AG09319 (cell line): ENCODE measurements at regions not wholly inside any gene's neighbourhood (a gene's known extent, or its start where the extent isn't known, plus 50 kb on each side); places are given as distances from the start of the nearest gene placed in this dataset.
A peak's percentile ranks its signal among the peaks of the same experiment; 100 is the strongest.

ENCODE experiments used
- DNase-seq: peaks from one replicate; pipeline ENCODE4 v3.0.0-alpha.2; 2010; ENCODE audit warnings: low read depth; ENCODE audit errors: extremely low read depth
- TF ChIP-seq, protein P1 (sequence below): IDR thresholded peaks from 2 replicates; pipeline ENCODE4 v1.5.1; 2011; ENCODE audit warnings: low read depth, mild to moderate bottlenecking, inconsistent platforms, low read length, moderate library complexity

DNA sequence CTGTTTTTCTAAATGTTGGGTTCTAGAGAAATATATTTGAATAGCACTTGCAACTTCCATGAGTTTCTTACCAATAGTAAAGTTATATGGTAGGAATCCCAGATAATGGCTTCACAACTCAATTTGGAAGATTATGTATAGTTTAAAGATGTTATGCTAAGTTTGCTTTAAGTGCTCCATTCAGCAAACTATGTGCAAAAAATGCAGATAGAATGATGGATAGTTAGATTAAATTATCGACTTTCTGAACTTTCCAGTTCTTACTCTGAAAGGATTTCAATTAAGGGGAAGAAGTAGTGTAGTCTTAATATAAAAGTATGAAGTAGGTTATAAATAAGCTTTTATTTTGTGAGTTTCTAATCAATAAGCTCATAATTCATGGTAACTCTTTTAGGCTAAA lies 60.7 kb upstream of the NFKB1 start:
- TF ChIP-seq, protein P1, sequence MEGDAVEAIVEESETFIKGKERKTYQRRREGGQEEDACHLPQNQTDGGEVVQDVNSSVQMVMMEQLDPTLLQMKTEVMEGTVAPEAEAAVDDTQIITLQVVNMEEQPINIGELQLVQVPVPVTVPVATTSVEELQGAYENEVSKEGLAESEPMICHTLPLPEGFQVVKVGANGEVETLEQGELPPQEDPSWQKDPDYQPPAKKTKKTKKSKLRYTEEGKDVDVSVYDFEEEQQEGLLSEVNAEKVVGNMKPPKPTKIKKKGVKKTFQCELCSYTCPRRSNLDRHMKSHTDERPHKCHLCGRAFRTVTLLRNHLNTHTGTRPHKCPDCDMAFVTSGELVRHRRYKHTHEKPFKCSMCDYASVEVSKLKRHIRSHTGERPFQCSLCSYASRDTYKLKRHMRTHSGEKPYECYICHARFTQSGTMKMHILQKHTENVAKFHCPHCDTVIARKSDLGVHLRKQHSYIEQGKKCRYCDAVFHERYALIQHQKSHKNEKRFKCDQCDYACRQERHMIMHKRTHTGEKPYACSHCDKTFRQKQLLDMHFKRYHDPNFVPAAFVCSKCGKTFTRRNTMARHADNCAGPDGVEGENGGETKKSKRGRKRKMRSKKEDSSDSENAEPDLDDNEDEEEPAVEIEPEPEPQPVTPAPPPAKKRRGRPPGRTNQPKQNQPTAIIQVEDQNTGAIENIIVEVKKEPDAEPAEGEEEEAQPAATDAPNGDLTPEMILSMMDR = no peak

DNA sequence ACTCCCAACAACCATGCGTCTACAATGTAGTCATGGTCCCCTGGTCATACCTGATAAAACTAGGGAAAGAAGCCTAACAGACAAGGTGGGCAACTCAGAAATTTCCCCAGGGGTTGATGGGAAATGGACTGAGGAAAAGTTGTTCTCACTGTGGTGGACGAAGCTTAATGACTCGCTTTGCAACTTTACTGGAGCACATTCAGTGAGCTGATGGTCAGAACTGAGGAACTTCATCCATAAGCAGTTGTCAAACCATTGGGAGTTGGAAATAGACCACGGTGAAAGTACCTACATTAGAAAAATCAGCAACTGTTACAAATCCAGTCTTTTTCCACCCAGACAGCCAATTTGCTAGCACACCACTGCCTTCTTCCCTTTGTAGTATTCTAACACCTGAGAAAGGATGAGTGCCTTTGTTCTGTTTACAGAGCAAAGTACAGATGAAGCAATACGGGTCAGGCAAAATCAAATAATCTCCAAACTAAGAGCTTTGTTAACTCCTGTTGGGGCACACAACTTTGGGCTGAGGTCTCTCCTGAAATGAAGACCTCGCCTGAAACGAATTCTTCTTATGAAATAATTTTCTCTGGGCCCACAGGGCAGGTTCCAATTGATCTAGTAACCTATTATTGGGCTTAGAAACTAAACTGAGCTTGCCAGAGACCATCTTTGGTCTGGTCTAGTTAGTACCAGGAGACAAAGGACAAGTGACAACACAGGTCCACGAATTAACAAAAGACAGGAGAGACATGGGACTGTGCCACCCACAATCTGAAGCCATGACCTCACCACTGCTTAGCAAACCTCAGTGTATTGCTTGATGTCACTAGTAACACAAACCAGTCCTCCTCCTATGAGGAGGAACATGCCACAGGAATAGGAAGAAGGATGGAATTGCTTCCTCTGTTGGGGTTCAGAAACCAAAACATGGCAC lies 58.9 kb upstream of the NFKB1 start:
- TF ChIP-seq, protein P1 = no peak
- DNase-seq = no peak

More for the DNA sequence above, 60.7 kb upstream of the NFKB1 start:
- DNase-seq = no peak

DNA sequence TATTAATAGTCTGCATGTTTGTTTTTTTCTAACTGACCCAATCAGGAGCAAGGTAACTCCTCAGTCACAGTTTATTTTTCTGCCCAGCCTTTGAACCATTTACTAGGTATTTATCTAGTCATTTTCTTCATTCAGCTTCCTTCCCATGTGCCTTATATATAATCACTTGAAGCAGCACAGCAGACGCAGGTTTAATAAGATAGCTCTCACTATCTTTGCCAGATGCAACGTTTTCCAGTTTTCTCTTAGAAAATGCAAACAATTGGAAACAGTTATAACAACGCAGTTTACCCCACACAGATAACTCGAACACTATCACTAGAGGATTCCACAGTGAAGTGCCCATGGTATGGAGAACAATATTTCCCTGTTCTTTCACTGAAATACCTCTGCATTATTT lies 56.4 kb upstream of the NFKB1 start:
- DNase-seq = no peak
- TF ChIP-seq, protein P1 = no peak

DNA sequence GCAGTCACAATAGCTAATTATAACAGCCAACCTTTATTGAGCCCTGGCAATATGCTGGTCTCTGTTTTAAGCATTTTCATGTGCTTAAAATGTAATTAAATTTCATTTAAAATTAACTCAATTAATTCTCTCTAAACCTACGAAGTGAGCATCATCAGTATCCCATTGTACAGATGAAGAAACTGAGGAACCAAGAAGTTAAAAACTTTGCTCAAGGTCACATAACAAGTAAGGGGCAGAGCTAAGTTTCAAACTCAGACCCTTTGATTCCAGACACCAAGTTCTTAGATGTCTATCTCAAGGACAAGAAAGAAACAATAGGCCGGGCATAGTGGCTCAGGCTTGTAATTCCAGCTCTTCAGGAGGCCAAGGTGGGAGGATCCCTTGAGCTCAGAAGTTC lies 55.9 kb upstream of the NFKB1 start:
- TF ChIP-seq, protein P1 = no peak
- no peak for DNase-seq

DNA sequence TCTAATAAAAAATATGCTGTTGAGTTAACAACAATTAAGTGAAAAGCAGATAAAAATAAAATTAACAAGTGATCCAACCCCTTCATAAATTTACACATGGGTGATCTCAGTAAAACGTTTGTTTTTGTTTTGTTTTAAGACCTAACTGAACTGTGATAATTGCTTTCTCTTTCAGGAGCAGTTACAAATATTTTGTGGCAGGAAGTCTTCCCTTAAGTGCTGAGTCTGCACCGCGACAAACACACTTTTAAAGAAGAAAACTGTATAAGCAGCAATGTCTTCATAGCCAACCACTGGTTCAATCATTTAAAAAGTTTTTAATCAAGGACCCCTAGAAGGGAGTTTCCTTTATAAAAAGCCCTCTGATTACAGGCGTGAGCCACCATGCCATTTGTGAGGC lies 53.7 kb upstream of the NFKB1 start:
- DNase-seq = no peak
- TF ChIP-seq, protein P1 = no peak

DNA sequence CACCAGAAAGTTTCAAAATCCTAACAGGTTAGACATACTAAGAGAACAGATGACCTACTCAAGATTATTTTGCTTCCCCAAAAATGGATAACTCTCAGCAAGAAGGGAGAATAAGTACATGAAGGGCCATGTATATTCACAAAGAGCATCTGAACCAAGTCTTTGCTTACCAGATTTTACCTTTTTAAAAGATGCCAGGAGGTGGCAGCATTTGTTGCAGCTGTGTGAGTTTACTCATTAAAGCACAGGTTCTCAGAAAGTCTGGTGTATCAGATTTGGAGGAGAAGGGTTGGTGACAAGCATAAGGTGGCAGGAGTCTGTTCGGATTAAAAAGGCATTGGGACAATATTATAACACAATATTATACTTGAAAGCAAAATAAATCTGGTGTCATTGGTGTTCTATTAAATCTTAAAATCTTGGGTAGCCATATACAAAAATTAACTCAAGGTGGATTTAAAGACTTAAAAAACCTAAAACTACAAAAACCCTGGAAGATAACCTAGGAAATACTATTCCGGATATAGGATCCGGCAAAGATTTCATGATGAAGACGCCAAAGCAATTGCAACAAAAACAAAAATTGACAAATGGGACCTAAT lies 51.3 kb upstream of the NFKB1 start:
- TF ChIP-seq, protein P1 = peak; percentile 65
- DNase-seq = no peak

DNA sequence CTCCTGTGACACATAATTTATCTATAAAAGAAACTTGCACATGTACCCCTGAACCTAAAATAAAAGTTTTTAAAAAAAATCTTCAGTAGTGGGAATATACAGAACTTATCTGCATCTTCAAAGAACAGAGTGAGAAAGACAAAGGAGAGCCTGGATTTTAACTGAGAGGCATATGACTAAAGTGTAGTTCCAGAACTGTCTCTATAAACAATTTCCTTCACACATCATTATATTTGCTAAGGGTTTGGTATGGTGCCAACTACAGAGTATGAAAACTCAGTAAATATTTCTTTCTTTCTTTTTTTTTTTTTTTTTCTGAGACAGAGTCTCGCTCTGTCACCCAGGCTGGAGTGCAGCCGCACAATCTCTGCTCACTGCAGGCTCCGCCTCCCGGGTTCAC lies 49.9 kb upstream of the NFKB1 start:
- no peak for DNase-seq
- TF ChIP-seq, protein P1 = no peak
